HG03060 (cell line): ENCODE measurements at regions not wholly inside any gene's neighbourhood (a gene's known extent, or its start where the extent isn't known, plus 50 kb on each side); places are given as distances from the start of the nearest gene placed in this dataset.
"Not testable (repeated sequence)": the region's sequence is repeated elsewhere in the genome, so short reads cannot be mapped to it uniquely, and the experiment has no call there.

Experiments used
- ATAC-seq: cut with Tn5 transposase; IDR thresholded peaks from one replicate; pipeline ENCODE4 v1.9.1; 2021; ENCODE audit warnings: low read depth, moderate number of reproducible peaks; ENCODE audit not compliant: unreplicated experiment

DNA sequence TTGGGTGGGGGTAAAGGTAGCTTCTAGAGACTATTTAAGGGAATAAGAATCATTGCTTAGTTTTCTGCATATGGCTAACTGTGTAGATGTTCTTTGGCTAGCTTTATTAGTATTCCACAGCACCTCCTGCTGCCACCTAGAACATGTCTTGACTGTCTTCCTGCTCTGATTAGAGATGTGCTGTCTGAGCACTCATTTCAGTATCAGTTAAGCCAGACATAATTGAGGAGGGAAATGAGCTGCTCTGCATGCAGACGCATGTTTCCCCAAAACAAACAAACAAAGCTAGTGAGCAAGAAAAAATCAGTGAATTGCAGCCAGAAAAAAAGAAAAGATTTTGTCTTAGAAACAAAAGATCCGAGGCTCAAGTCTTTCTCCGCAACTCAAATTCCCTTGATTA lies 402.2 kb downstream of the AASDHPPT start:
- ATAC-seq: no peak

DNA sequence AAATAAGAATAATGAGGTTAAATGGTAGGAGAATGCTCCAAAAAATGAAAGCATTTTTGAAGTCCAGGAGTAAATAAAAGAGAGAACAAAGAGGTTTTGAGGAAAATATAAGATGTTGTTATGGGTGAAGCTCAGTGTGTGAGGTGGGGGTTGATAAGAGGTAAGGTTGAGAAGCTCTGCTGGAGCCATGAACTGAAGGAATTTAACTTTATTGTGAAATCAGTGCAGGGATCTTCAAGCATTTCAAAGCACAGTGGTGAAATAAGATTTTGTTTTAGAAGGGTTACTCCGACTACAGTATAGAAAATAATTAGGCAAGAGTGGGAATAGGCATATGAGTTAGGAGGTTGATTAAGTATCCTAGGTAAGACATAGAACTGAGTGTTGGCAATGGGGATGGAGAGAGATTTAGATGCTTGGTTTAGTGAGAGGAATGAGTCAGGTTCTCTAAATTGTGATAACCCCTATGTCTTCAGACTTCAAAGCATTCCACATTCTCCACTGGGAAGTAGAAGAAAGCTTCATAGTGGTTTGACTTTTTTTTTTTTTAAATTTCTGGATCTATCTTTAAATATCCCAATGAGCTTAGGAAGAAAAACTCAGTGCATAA lies 403.2 kb downstream of the AASDHPPT start:
- ATAC-seq: no peak

DNA sequence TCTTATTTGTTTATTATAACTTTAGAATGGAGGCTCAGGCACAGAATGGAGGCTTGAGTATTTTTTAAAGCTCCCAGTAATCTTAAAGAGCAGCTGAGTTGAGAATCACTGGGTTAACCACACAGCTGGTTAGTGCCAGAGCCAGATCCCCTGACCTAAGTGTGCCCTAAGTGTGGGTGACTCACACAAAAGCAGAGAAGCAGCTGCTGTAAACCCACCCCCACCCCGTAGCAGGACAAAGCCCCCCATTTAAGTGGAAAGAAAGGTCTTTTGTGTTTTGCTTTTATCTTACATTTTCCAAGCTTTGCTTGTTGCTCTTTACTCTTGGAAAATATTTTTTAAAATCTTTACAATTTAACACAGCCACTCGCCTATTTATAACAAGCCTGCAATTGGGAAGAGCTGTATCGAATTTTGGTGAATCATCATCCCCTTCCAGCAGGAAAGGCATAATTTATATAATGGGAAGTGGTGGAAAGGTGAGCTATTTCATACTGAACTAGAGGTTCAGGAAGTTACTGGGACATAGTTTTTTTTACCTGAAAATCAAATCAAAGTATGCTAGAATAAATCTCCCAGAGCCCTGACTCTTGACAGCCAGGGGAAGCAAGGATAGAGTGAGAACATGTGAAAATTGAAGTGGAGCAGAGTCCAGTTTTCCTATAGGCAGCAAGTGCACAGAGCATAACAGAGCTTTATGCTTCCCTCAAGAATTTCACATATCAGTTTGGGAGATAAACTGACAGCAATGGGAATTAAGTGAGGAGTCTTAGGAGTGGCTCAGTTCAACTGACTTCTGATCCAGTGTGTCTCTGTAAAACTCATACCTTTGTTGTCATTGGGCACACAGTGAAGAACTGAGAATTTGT lies 405.7 kb downstream of the AASDHPPT start:
- no peak for ATAC-seq

DNA sequence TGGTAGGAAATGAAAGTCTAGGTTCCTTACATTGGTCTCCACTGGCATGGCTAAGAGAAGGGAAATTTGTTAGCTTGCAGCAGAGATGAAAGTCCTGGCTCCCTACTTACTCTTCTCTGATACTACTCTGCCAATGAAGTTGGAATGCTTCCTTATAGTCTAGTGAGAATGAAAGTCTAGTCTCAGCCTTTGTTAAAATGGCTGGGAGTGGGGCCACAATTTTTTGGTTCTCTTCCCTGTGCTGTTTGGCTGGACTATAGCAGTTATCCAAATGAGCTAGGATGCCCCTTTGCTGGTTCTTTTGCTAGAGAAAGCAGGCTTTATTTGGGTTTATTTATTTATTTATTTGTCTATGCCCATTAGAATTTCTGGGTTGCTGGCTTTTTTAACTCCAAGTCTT lies 414.3 kb downstream of the AASDHPPT start:
- ATAC-seq: no peak

DNA sequence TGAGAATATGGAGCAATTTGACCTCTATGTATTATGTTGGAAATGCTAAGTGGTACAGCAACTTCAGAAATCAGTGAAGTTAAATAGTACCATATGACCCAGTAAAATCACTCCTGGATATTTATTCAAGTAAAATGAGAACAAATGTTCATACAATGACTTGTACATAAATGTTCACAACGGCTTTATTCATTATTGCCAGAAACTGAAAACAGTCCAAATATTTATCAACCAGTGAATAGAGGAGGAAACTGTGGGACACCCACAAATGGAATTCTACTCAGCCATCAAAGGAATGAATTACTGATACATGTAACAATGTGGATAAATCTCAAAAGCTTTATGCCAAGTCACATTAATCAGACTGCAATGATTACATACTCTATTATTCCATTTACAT lies 416.3 kb downstream of the AASDHPPT start:
- ATAC-seq: no peak

DNA sequence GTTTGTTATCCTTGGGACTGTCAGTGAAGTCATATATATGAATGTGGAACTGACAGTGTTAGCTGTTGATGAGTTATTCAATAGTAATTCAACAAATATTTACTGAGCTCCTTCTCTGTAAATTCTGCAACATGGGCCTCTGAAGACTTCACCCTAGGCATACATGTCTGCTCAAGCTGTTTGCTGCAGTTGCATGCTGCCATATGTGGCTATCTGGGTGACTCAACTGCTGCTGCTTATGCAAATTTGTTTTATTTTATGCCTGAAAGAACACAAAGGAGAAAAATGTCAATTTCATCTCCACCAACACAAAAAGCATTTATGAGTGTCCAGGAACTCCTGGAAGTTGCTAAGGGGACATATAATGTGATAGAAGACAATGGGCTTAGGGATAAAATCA lies 417.6 kb downstream of the AASDHPPT start:
- no peak for ATAC-seq

DNA sequence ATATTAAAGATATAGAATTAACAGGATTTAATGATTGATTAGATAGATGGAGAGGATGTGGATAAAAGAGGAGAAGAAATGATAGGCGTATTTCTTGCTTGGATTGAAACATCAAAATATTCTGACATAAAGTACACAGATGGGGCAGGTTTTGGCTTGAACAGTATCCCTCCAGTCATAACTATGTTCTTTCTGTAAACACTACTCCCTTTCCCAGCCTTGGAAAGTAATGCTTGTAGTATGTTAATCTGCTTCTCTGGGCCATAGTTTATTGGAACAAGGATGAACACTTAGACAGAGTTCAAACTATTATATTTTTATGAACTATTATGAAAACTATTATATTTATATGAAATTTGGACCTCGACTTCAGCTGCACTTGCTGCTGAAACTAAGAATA lies 419.2 kb downstream of the AASDHPPT start:
- ATAC-seq: no peak

DNA sequence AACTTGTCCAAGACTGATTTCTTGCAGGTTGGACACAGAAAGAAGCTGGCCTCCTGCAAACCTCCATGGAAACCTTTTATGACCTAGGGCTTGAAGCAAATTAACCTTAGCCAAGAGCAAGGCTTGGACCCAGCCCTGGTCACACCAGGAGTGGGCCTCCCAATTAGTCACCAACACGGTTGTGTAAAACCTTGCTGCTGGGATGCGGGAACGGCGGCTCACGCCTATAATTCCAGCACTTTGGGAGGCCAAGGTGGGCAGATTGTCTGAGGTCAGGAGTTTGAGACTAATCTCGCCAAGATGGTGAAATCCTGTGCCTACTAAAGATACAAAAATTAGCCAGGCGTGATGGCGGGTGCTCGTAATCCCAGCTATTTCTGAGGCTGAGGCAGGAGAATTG lies 419.9 kb downstream of the AASDHPPT start:
- no peak for ATAC-seq

DNA sequence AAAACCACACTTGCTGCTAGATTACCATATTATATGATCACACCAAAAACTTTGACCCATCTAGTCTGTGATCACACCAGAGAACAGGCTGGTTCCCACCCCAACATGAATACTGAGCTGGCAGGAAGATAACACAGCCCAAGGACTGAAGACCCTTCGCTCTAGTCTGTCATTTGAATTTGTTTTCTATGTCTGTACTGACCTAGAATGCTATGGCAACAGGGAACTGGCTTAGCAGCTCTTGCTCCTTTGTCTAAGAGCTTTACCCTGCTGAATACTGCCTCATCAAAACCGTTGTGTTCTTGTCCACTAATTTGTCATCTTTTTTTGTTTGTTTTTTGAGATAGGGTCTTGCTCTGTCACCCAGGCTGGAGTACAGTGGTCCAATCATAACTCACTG lies 420.4 kb downstream of the AASDHPPT start:
- ATAC-seq: no peak

DNA sequence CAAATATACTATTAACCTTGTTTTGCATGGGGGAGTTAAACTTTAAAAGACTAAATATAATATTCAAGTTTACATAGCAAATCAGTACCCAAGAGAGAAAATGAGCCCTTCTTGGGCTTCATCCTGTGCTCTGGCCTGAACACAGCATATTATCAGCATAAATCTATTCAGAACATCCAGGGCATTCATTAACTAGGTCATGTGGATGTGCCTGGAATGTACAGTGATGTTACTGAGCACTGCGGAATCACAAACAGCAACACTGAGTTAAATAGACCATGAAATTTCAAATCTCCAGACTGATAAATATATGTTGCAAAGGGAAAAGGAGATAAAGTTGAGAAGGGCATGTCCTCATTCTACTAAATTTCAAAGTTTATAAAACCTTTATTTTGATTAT lies 426.4 kb downstream of the AASDHPPT start:
- ATAC-seq: no peak

DNA sequence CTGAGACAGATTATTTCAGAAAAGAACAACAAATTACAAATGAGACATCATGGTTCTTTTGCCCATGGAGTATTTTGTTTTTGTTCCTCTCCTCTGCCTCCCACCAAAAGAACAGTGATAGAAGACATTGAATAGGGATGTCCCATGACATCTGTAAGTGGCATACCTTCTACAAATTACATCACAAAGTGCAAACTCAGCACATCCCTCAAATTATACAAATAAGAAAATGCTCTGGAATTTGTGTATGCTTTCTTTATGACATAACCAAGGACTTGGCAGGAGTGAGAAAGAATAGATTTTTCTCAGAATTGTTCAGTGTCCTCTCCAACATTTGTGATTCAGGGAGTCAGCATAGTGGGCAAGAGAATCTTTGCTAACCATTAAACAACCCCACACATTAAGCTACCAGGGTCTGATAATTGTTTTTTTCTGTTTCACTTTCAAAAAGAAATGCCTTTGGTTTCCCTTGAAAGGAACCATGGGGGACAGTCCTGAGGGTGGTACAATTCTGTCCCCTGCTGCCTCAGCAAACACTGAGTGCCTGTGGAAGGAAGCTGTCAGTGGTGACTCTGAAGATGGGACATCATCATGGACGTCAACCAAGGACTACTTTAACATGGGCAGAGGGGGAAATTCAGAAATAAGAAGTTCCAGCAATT lies 430.3 kb downstream of the AASDHPPT start:
- ATAC-seq: no peak

DNA sequence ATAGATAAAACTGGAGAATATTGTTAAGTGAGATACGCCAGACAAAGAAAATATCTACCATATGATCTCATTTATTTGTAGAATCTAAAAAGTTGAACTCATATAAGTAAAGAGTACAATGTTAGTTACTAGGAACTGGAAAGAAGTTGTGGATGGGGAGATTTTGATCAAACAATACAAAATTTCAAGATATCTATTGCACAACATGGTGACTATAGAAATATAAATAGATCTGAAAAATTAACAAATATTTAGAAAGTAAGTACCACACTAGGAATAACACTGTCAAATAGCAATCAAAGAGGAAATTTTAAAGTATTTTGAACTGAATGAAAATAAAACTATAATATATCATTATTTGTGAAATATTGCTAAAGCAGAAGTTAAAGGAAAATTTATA lies 437.2 kb downstream of the AASDHPPT start:
- no peak for ATAC-seq

DNA sequence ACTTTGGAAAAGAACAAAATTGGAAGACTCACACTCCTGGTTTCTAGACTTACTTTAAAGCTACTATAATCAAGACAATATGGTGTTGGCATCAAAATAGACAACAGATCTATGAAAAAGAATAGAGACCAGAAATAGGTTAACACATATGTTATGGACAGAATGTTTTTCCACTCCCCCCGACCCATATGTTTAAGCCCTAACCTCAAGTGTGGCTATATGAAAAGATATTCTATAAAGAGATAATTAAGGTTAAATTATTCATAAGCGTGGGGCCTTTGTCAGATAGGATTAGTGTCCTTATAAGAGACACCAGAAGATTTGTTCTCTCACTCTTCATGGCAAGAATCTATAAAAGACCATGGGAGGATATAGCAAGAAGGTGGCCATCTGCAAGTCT lies 440.0 kb downstream of the AASDHPPT start:
- no peak for ATAC-seq

DNA sequence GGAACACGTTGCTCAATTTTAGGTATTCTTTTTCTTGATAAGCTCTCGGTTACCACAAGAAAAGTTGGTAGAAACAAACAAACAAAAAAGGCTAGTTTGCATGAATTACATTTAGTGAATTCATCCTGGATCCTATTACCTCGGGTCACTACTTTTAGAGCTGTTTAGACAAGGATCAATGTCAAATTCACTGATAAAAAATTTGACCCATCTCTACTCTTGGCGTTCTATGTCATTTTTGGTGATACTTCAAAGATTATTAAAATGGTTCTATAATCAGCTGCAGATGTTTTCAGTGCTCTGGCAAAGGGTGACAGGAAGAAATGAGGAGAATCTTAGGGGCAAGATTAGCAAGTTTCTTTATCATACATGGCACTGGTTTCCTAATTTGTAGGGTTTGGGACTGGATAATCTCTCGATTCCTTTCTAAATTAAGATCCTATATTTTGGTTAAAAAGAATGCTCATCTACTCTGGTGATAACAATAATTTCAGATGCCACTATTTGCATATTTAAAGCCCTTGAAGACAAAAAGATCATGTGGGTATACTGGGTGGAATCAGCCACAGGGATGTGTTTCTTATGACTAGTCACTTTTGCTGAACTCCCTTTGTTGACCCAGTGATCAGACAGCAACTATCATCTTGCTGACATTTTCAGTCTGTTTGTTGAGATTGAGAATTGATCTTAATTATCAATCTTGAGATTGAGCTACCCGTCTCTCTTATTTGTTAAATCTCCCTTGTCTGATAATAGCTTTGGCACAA lies 442.9 kb downstream of the AASDHPPT start:
- no peak for ATAC-seq

DNA sequence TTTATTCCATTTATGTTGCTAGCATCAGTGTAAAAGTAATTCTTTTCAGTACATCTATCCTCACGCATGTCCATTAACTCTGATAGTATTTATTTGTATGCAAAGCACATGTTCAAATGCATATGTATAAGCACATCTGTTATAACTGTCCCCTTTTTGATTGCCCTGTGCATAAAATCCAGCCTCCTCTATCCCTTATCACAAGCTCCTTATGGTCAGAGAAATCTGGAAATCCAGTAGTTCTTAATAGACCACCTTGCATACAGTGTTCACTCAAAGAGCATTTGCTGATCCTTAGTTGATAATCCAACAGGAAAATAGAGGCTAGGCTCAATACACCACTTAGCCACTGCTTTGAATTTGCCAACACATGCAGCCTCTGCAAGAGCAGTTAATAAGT lies 443.5 kb downstream of the AASDHPPT start:
- no peak for ATAC-seq

DNA sequence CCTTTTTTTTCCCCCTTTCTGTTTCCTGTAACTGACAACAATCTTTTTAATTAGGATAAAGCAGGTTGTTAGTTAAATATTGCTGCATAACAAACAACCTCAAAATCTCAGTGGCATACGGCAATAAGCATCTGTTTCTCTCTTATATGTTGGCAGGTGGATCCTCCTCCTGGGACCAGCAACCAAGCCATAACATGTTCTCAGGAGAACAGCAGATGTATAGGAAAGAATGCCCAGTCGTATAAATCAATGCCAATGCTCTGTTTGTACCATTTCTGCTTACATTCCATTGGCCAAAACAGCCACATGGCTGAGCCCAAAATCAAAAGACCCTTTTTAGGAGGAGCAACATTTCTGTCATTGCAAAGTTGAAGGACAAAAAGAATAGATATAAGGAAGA lies 445.7 kb downstream of the AASDHPPT start:
- ATAC-seq: no peak

DNA sequence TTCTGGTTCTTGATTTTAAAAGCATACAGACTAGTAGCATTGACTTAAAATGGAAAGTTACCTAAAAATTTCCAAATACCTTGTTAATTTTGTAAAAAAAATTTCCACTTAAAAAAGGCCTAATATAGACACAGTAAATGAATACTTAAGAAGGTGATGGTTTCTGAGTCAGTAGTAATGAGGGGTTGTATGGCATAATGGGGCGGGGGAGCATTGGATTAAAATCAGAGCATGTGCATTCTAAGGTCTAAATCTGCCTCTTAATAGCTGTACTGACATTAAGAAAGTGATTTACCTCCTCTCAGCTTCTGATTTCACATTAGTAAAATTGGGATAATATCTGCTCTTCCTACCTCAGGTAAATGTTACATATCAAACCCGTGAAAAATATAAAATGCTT lies 446.5 kb downstream of the AASDHPPT start:
- no peak for ATAC-seq

DNA sequence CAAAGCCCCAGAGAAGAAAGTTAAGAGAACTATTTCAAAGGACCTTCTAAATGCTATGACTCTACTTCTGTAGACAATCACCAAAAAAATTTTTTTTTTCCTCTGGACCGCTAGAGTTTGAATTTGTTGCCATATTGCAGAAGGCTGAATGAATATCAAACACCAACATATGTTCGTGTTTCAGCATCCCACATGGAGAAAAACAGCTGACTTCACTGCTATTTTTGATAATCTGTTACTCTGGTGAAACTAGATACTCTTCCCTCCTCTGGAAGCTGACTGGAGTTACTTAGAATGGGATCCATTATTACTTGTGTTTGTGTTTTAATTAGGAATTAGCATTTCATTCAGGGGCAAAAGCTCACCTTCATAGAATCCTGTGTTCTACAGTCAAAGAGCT lies 447.0 kb downstream of the AASDHPPT start:
- no peak for ATAC-seq

DNA sequence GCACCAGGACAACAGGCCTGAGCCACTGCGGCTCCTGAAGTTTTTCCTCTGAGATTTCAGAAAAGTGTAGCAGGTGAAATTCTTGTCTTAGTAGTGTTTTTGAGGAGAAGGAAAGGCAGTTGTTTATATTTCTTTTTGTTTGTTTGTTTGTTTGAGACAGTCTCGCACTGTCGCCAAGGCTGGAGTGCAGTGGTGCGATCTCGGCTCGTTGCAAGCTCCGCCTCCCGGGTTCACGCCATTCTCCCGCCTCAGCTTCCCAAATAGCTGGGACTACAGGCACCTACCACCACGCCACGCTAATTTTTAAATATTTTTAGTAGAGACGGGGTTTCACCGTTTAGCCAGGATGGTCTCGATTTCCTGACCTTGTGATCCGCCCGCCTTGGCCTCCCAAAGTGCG lies 454.2 kb downstream of the AASDHPPT start:
- ATAC-seq: not testable (repeated sequence)

DNA sequence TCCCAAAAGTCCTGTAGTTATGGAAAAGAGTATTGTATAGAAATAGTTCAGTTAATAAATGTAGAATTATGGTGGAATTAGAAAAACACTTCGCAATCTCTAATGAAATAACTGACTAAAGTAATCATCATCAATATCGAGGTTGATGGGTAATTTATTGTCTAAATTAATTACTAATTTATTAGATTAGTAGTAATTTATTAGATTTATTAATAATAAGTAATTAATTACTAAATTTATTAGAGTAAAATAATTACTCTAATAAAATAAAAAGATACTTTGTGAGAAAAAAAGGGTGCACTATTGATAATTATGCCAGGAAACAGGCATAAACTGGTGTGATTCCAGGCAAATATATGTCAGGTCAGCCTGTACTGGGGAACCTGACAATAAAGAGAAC lies 455.6 kb downstream of the AASDHPPT start:
- no peak for ATAC-seq

DNA sequence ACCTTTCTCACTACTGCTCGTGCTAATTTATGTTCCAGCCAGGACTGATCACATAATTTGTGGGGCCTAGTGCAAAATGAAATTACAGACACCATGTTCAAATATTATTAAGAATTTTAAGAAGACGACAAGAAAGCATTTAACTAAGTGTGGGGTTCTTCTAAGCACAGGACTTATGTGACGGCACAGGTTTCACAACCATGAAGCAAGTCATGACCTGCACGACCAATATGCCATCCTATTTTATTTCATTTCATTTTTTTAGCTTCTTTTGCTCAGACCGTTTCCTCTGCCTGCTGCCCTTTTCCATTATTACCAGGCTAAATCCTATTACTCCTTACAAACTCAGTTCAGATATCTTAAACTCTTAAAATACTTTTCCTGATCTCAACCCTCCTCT lies 462.5 kb downstream of the AASDHPPT start:
- ATAC-seq: no peak
